ENCODE measurements at regions not wholly inside any gene's neighbourhood (a gene's known extent, or its start where the extent isn't known, plus 50 kb on each side); places are given as distances from the start of the nearest gene placed in this dataset.
A peak's percentile ranks its signal among the peaks of the same experiment; 100 is the strongest.
"Not testable (repeated sequence)": the region's sequence is repeated elsewhere in the genome, so short reads cannot be mapped to it uniquely, and the experiment has no call there.

GRCh38 chrX:76774912-76775311 lies 347.4 kb downstream of the MAGEE1 start:
- DNase-seq, result not testable (repeated sequence)

- no peak for DNase-seq
Observed at GRCh38 chrX:76796311-76796710, 368.8 kb downstream of the MAGEE1 start.

GRCh38 chrX:76802708-76803107 lies 375.2 kb downstream of the MAGEE1 start:
- DNase-seq, result no peak

GRCh38 chrX:76815754-76816153 lies 388.2 kb downstream of the MAGEE1 start:
- DNase-seq, result no peak

- not testable (repeated sequence) for DNase-seq
Observed at GRCh38 chrX:76817279-76817678, 389.8 kb downstream of the MAGEE1 start.

GRCh38 chrX:76821276-76821675 lies 393.8 kb downstream of the MAGEE1 start:
- no peak for DNase-seq

GRCh38 chrX:76827672-76828071 lies 400.2 kb downstream of the MAGEE1 start:
- no peak for DNase-seq

- peak; percentile 54 for DNase-seq
Observed at GRCh38 chrX:76840902-76841301, 413.4 kb downstream of the MAGEE1 start.

GRCh38 chrX:76850851-76851250 lies 423.3 kb downstream of the MAGEE1 start:
- no peak for DNase-seq

GRCh38 chrX:76862509-76862908 lies 435.0 kb downstream of the MAGEE1 start:
- DNase-seq, result no peak

- DNase-seq, result no peak
Observed at GRCh38 chrX:76893930-76894329, 466.4 kb downstream of the MAGEE1 start.

- no peak for DNase-seq
Observed at GRCh38 chrX:76915836-76916235, 488.3 kb downstream of the MAGEE1 start.

GRCh38 chrX:76918033-76918432 lies 490.5 kb downstream of the MAGEE1 start:
- no peak for DNase-seq

- DNase-seq, result no peak
Observed at GRCh38 chrX:76919761-76920160, 492.3 kb downstream of the MAGEE1 start.

GRCh38 chrX:76920607-76921006 lies 493.1 kb downstream of the MAGEE1 start:
- DNase-seq, result no peak

- DNase-seq, result no peak
Observed at GRCh38 chrX:76921176-76921575, 493.7 kb downstream of the MAGEE1 start.

GRCh38 chrX:76922100-76922499 lies 494.6 kb downstream of the MAGEE1 start:
- DNase-seq, result no peak

GRCh38 chrX:76924616-76925015 lies 497.1 kb downstream of the MAGEE1 start:
- DNase-seq, result not testable (repeated sequence)

GRCh38 chrX:76931518-76931917 lies 504.0 kb downstream of the MAGEE1 start:
- no peak for DNase-seq

- no peak for DNase-seq
Observed at GRCh38 chrX:76957485-76957884, 489.7 kb upstream of the FGF16 start.

GRCh38 chrX:76971393-76972376 lies 475.5 kb upstream of the FGF16 start:
- no peak for DNase-seq

- no peak for DNase-seq
Observed at GRCh38 chrX:76977452-76977851, 469.7 kb upstream of the FGF16 start.

- peak; percentile 60 for DNase-seq
Observed at GRCh38 chrX:76987381-76987780, 459.8 kb upstream of the FGF16 start.

GRCh38 chrX:76996641-76997040 lies 450.5 kb upstream of the FGF16 start:
- DNase-seq, result no peak

GRCh38 chrX:77003530-77003929 lies 443.7 kb upstream of the FGF16 start:
- DNase-seq, result no peak

Measured in islet precursor cell (in vitro differentiated cells).